ENCODE measurements at regions not wholly inside any gene's neighbourhood (a gene's known extent, or its start where the extent isn't known, plus 50 kb on each side); places are given as distances from the start of the nearest gene placed in this dataset.

DNA sequence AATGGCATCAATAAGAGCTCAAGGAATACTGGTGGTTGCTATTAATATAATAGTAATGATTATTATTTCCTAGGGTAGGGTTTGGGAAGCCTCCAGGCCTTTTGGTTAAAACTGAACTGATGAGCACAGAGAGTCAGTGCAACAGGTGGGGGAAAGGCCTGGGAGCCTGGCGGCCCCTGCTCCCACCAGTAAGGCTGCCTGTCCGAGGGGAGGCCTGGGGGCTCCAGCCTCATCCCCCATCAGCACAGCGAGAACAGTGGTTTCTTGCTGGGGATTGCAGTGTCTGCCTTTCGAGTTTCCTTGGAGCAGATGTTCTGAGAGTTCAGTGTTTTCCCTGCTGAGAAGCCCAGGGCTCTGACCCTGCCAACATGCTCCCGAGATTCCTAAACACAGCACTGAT lies 340.4 kb downstream of the CDH26 start:
- no peak overlapping the region for H3K4me3 ChIP-seq (ENCODE audit: low read length in 3 of 3)
- TF ChIP-seq, protein P1, sequence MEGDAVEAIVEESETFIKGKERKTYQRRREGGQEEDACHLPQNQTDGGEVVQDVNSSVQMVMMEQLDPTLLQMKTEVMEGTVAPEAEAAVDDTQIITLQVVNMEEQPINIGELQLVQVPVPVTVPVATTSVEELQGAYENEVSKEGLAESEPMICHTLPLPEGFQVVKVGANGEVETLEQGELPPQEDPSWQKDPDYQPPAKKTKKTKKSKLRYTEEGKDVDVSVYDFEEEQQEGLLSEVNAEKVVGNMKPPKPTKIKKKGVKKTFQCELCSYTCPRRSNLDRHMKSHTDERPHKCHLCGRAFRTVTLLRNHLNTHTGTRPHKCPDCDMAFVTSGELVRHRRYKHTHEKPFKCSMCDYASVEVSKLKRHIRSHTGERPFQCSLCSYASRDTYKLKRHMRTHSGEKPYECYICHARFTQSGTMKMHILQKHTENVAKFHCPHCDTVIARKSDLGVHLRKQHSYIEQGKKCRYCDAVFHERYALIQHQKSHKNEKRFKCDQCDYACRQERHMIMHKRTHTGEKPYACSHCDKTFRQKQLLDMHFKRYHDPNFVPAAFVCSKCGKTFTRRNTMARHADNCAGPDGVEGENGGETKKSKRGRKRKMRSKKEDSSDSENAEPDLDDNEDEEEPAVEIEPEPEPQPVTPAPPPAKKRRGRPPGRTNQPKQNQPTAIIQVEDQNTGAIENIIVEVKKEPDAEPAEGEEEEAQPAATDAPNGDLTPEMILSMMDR (IDR thresholded peaks at IDR 0.05; ENCODE audit: borderline replicate concordance, extremely low read depth, insufficient read depth): no peak
- no peaks in the 10 kb centered on the region for H3K4me1 ChIP-seq (ENCODE audit: control insufficient read depth in 2 of 3, insufficient read depth in 2 of 3, low read depth in 1 of 3, low read length in 3 of 3)
- no peaks in the 10 kb centered on the region for H3K36me3 ChIP-seq (ENCODE audit: control insufficient read depth in 2 of 3, insufficient read depth in 3 of 3, low read length in 3 of 3)
- H3K27ac ChIP-seq (ENCODE audit: low read depth in 2 of 2, low read length in 2 of 2): no peak overlapping the region
- no peaks in the 10 kb centered on the region for H3K9me3 ChIP-seq (ENCODE audit: control insufficient read depth in 2 of 3, insufficient read depth in 1 of 3, low read length in 3 of 3)
- no peak overlapping the region for H3K9ac ChIP-seq (ENCODE audit: low read length in 3 of 3)
- H3K27me3 ChIP-seq (ENCODE audit: control insufficient read depth, insufficient read depth, low read length): no peaks in the 10 kb centered on the region
- DNase-seq (no peak), FAIRE-seq (no peak)
- intact Hi-C loops (cut with DNase I): no loop called here

GRCh38 chr20:60299951-60300350 lies 341.7 kb downstream of the CDH26 start:
- no peaks in the 10 kb centered on the region for H3K36me3 ChIP-seq (ENCODE audit: control insufficient read depth in 2 of 3, insufficient read depth in 3 of 3, low read length in 3 of 3)
- no peak for FAIRE-seq

GRCh38 chr20:60300374-60300773 lies 342.2 kb downstream of the CDH26 start:
- no peak for FAIRE-seq
- Histone ChIP-seq H3K9me3 (ENCODE audit: control insufficient read depth in 2 of 3, insufficient read depth in 1 of 3, low read length in 3 of 3) (no peaks in the 10 kb centered on the region), H3K36me3 (ENCODE audit: control insufficient read depth in 2 of 3, insufficient read depth in 3 of 3, low read length in 3 of 3) (no peaks in the 10 kb centered on the region), H3K4me1 (ENCODE audit: control insufficient read depth in 2 of 3, insufficient read depth in 2 of 3, low read depth in 1 of 3, low read length in 3 of 3) (no peaks in the 10 kb centered on the region), H3K27ac (ENCODE audit: low read depth in 2 of 2, low read length in 2 of 2) (no peak overlapping the region), H3K9ac (ENCODE audit: low read length in 3 of 3) (no peak overlapping the region), H3K4me3 (ENCODE audit: low read length in 3 of 3) (no peak overlapping the region), H3K27me3 (ENCODE audit: control insufficient read depth, insufficient read depth, low read length) (no peaks in the 10 kb centered on the region)
- no peak for DNase-seq
- intact Hi-C loops (cut with DNase I): no loop called here
- TF ChIP-seq, protein P1 (IDR thresholded peaks at IDR 0.05; ENCODE audit: borderline replicate concordance, extremely low read depth, insufficient read depth): no peak

More at GRCh38 chr20:60299951-60300350, 341.7 kb downstream of the CDH26 start:
- TF ChIP-seq, protein P1 (IDR thresholded peaks at IDR 0.05; ENCODE audit: borderline replicate concordance, extremely low read depth, insufficient read depth): no peak
- Histone ChIP-seq H3K4me3 (ENCODE audit: low read length in 3 of 3) (no peak overlapping the region), H3K9ac (ENCODE audit: low read length in 3 of 3) (no peak overlapping the region), H3K9me3 (ENCODE audit: control insufficient read depth in 2 of 3, insufficient read depth in 1 of 3, low read length in 3 of 3) (no peaks in the 10 kb centered on the region), H3K27ac (ENCODE audit: low read depth in 2 of 2, low read length in 2 of 2) (no peak overlapping the region), H3K4me1 (ENCODE audit: control insufficient read depth in 2 of 3, insufficient read depth in 2 of 3, low read depth in 1 of 3, low read length in 3 of 3) (no peaks in the 10 kb centered on the region), H3K27me3 (ENCODE audit: control insufficient read depth, insufficient read depth, low read length) (no peaks in the 10 kb centered on the region)
- DNase-seq: no peak
- intact Hi-C loops (cut with DNase I): no loop called here

- TF ChIP-seq, protein P1 (IDR thresholded peaks at IDR 0.05; ENCODE audit: borderline replicate concordance, extremely low read depth, insufficient read depth): no peak
- H3K36me3 ChIP-seq (ENCODE audit: control insufficient read depth in 2 of 3, insufficient read depth in 3 of 3, low read length in 3 of 3): no peaks in the 10 kb centered on the region
- H3K27me3 ChIP-seq (ENCODE audit: control insufficient read depth, insufficient read depth, low read length): no peaks in the 10 kb centered on the region
- no peak overlapping the region for H3K27ac ChIP-seq (ENCODE audit: low read depth in 2 of 2, low read length in 2 of 2)
- intact Hi-C loops (cut with DNase I): no loop called here
- H3K4me1 ChIP-seq (ENCODE audit: control insufficient read depth in 2 of 3, insufficient read depth in 2 of 3, low read depth in 1 of 3, low read length in 3 of 3): no peaks in the 10 kb centered on the region
- H3K4me3 ChIP-seq (ENCODE audit: low read length in 3 of 3): no peak overlapping the region
- no peak overlapping the region for H3K9ac ChIP-seq (ENCODE audit: low read length in 3 of 3)
- FAIRE-seq (no peak), DNase-seq (no peak)
- no peaks in the 10 kb centered on the region for H3K9me3 ChIP-seq (ENCODE audit: control insufficient read depth in 2 of 3, insufficient read depth in 1 of 3, low read length in 3 of 3)
These were observed 344.7 kb downstream of the CDH26 start for GRCh38 chr20:60302875-60303274.

Measured in kidney (tissue), 13 donors.